Spleen (tissue), 7 donors: ENCODE measurements at regions not wholly inside any gene's neighbourhood (a gene's known extent, or its start where the extent isn't known, plus 50 kb on each side); places are given as distances from the start of the nearest gene placed in this dataset.

ENCODE experiments used
- CTCF ChIP-seq, 11 experiments: fragments of 200-600 bp in 7 of 11; fragments of 450-650 bp in 4 of 11; sonication (generic) in 4 of 11; IDR thresholded peaks in 8 of 11; conservative IDR thresholded peaks in 3 of 11; 1 replicate in 7 of 11; 2 replicates in 4 of 11; pipeline versions ENCODE4 v1.4.0 to v1.8.0; 2016 to 2021; ENCODE audit warnings: antibody characterized with exemption in 11 of 11, inconsistent platforms in 4 of 11, mild to moderate bottlenecking in 1 of 11
- POLR2A ChIP-seq, 3 donors: fragments of 450-650 bp; IDR thresholded peaks; one replicate each; pipeline ENCODE4 v1.5.1; 2017; ENCODE audit warnings: antibody characterized with exemption in 3 of 3, mild to moderate bottlenecking in 1 of 3
- POLR2AphosphoS5 ChIP-seq, 3 donors: sonication (generic); formaldehyde crosslinking; IDR thresholded peaks; one replicate each; pipeline ENCODE4 v1.5.1; 2017; ENCODE audit warnings: antibody characterized with exemption in 3 of 3
- donor health status: DM: no; HTN: no; CAD: no; lungs with moderate emphysema.
- donor health status: DM: no; HTN: no; CAD: no.
- donor health status: DM: no; HTN: no; CAD: no.

GRCh38 chr9:79236466-79236865 lies 335.3 kb upstream of the TLE4 start:
- TF ChIP-seq CTCF (IDR thresholded peaks at IDR 0.05 in 8 of 11, conservative IDR thresholded peaks at IDR 0.05 in 3 of 11) (no peak), POLR2A (IDR thresholded peaks at IDR 0.05) (no peak), POLR2AphosphoS5 (IDR thresholded peaks at IDR 0.05) (no peak)
